ENCODE measurements at regions not wholly inside any gene's neighbourhood (a gene's known extent, or its start where the extent isn't known, plus 50 kb on each side); places are given as distances from the start of the nearest gene placed in this dataset.
"Not testable (repeated sequence)": the region's sequence is repeated elsewhere in the genome, so short reads cannot be mapped to it uniquely, and the experiment has no call there.

GRCh38 chr6:140011537-140011936 is 637.1 kb upstream of the CITED2 start:
- H3K4me3 ChIP-seq (ENCODE audit: low read depth in 1 of 5, low read length in 5 of 5) = no peak overlapping the region
- peaks cover 0 to 4% (median 0%) of the 10 kb centered on the region in 5 donors for H3K4me1 ChIP-seq (ENCODE audit: control insufficient read depth in 5 of 5, insufficient read depth in 5 of 5, low read length in 5 of 5)
- no peaks in the 10 kb centered on the region for H3K9me3 ChIP-seq (ENCODE audit: control insufficient read depth in 5 of 5, low read length in 5 of 5)
- H3K27ac ChIP-seq (ENCODE audit: low read depth, low read length) = no peak overlapping the region
- H3K27me3 ChIP-seq (ENCODE audit: control insufficient read depth in 5 of 5, insufficient read depth in 4 of 5, low read length in 5 of 5) = no peaks in the 10 kb centered on the region
- no peaks in the 10 kb centered on the region for H3K36me3 ChIP-seq (ENCODE audit: control insufficient read depth in 5 of 5, insufficient read depth in 5 of 5, low read length in 5 of 5)
- no peak overlapping the region for H3K9ac ChIP-seq (ENCODE audit: low read length in 5 of 5)

GRCh38 chr6:140009286-140009685 is 634.8 kb upstream of the CITED2 start:
- Histone ChIP-seq H3K9me3 (ENCODE audit: control insufficient read depth in 5 of 5, low read length in 5 of 5) (no peaks in the 10 kb centered on the region), H3K4me1 (ENCODE audit: control insufficient read depth in 5 of 5, insufficient read depth in 5 of 5, low read length in 5 of 5) (peaks cover 0 to 4% (median 0%) of the 10 kb centered on the region in 5 donors), H3K27ac (ENCODE audit: low read depth, low read length) (no peak overlapping the region), H3K27me3 (ENCODE audit: control insufficient read depth in 5 of 5, insufficient read depth in 4 of 5, low read length in 5 of 5) (no peaks in the 10 kb centered on the region), H3K4me3 (ENCODE audit: low read depth in 1 of 5, low read length in 5 of 5) (no peak overlapping the region), H3K36me3 (ENCODE audit: control insufficient read depth in 5 of 5, insufficient read depth in 5 of 5, low read length in 5 of 5) (no peaks in the 10 kb centered on the region), H3K9ac (ENCODE audit: low read length in 5 of 5) (no peak overlapping the region)

- H3K4me1 ChIP-seq (ENCODE audit: control insufficient read depth in 5 of 5, insufficient read depth in 5 of 5, low read length in 5 of 5) = peaks cover 0 to 4% (median 0%) of the 10 kb centered on the region in 5 donors
- H3K27me3 ChIP-seq (ENCODE audit: control insufficient read depth in 5 of 5, insufficient read depth in 4 of 5, low read length in 5 of 5) = no peaks in the 10 kb centered on the region
- no peaks in the 10 kb centered on the region for H3K36me3 ChIP-seq (ENCODE audit: control insufficient read depth in 5 of 5, insufficient read depth in 5 of 5, low read length in 5 of 5)
- no peak overlapping the region for H3K4me3 ChIP-seq (ENCODE audit: low read depth in 1 of 5, low read length in 5 of 5)
- no peak overlapping the region for H3K27ac ChIP-seq (ENCODE audit: low read depth, low read length)
- no peaks in the 10 kb centered on the region for H3K9me3 ChIP-seq (ENCODE audit: control insufficient read depth in 5 of 5, low read length in 5 of 5)
- no peak overlapping the region for H3K9ac ChIP-seq (ENCODE audit: low read length in 5 of 5)
These were observed 633.1 kb upstream of the CITED2 start for GRCh38 chr6:140007525-140007924.

GRCh38 chr6:140003217-140003616 is 628.8 kb upstream of the CITED2 start:
- Histone ChIP-seq H3K27ac (ENCODE audit: low read depth, low read length) (no peak overlapping the region), H3K36me3 (ENCODE audit: control insufficient read depth in 5 of 5, insufficient read depth in 5 of 5, low read length in 5 of 5) (no peaks in the 10 kb centered on the region), H3K9me3 (ENCODE audit: control insufficient read depth in 5 of 5, low read length in 5 of 5) (no peaks in the 10 kb centered on the region), H3K9ac (ENCODE audit: low read length in 5 of 5) (no peak overlapping the region), H3K4me1 (ENCODE audit: control insufficient read depth in 5 of 5, insufficient read depth in 5 of 5, low read length in 5 of 5) (peaks cover 0 to 17% (median 4%) of the 10 kb centered on the region in 5 donors), H3K27me3 (ENCODE audit: control insufficient read depth in 5 of 5, insufficient read depth in 4 of 5, low read length in 5 of 5) (no peaks in the 10 kb centered on the region), H3K4me3 (ENCODE audit: low read depth in 1 of 5, low read length in 5 of 5) (no peak overlapping the region)

- peaks cover 0 to 17% (median 4%) of the 10 kb centered on the region in 5 donors for H3K4me1 ChIP-seq (ENCODE audit: control insufficient read depth in 5 of 5, insufficient read depth in 5 of 5, low read length in 5 of 5)
- H3K9ac ChIP-seq (ENCODE audit: low read length in 5 of 5) = no peak overlapping the region
- H3K27me3 ChIP-seq (ENCODE audit: control insufficient read depth in 5 of 5, insufficient read depth in 4 of 5, low read length in 5 of 5) = no peaks in the 10 kb centered on the region
- H3K9me3 ChIP-seq (ENCODE audit: control insufficient read depth in 5 of 5, low read length in 5 of 5) = no peaks in the 10 kb centered on the region
- no peaks in the 10 kb centered on the region for H3K36me3 ChIP-seq (ENCODE audit: control insufficient read depth in 5 of 5, insufficient read depth in 5 of 5, low read length in 5 of 5)
- H3K27ac ChIP-seq (ENCODE audit: low read depth, low read length) = no peak overlapping the region
- H3K4me3 ChIP-seq (ENCODE audit: low read depth in 1 of 5, low read length in 5 of 5) = no peak overlapping the region
These were observed 628.1 kb upstream of the CITED2 start for GRCh38 chr6:140002396-140003022.

GRCh38 chr6:140001821-140002341 is 627.4 kb upstream of the CITED2 start:
- Histone ChIP-seq H3K27ac (ENCODE audit: low read depth, low read length) (no peak overlapping the region), H3K4me1 (ENCODE audit: control insufficient read depth in 5 of 5, insufficient read depth in 5 of 5, low read length in 5 of 5) (peaks cover 0 to 17% (median 4%) of the 10 kb centered on the region in 5 donors), H3K4me3 (ENCODE audit: low read depth in 1 of 5, low read length in 5 of 5) (no peak overlapping the region), H3K27me3 (ENCODE audit: control insufficient read depth in 5 of 5, insufficient read depth in 4 of 5, low read length in 5 of 5) (no peaks in the 10 kb centered on the region), H3K36me3 (ENCODE audit: control insufficient read depth in 5 of 5, insufficient read depth in 5 of 5, low read length in 5 of 5) (no peaks in the 10 kb centered on the region), H3K9me3 (ENCODE audit: control insufficient read depth in 5 of 5, low read length in 5 of 5) (no peaks in the 10 kb centered on the region), H3K9ac (ENCODE audit: low read length in 5 of 5) (no peak overlapping the region)

GRCh38 chr6:140001005-140001404 is 626.6 kb upstream of the CITED2 start:
- Histone ChIP-seq H3K4me1 (ENCODE audit: control insufficient read depth in 5 of 5, insufficient read depth in 5 of 5, low read length in 5 of 5) (peaks cover 0 to 17% (median 4%) of the 10 kb centered on the region in 5 donors), H3K27me3 (ENCODE audit: control insufficient read depth in 5 of 5, insufficient read depth in 4 of 5, low read length in 5 of 5) (no peaks in the 10 kb centered on the region), H3K27ac (ENCODE audit: low read depth, low read length) (no peak overlapping the region), H3K9me3 (ENCODE audit: control insufficient read depth in 5 of 5, low read length in 5 of 5) (no peaks in the 10 kb centered on the region), H3K4me3 (ENCODE audit: low read depth in 1 of 5, low read length in 5 of 5) (no peak overlapping the region), H3K9ac (ENCODE audit: low read length in 5 of 5) (no peak overlapping the region), H3K36me3 (ENCODE audit: control insufficient read depth in 5 of 5, insufficient read depth in 5 of 5, low read length in 5 of 5) (no peaks in the 10 kb centered on the region)

- H3K9me3 ChIP-seq (ENCODE audit: control insufficient read depth in 5 of 5, low read length in 5 of 5); H3K27me3 ChIP-seq (ENCODE audit: control insufficient read depth in 5 of 5, insufficient read depth in 4 of 5, low read length in 5 of 5); H3K4me3 ChIP-seq (ENCODE audit: low read depth in 1 of 5, low read length in 5 of 5); H3K9ac ChIP-seq (ENCODE audit: low read length in 5 of 5); H3K36me3 ChIP-seq (ENCODE audit: control insufficient read depth in 5 of 5, insufficient read depth in 5 of 5, low read length in 5 of 5); H3K27ac ChIP-seq (ENCODE audit: low read depth, low read length): not testable (repeated sequence)
- H3K4me1 ChIP-seq (ENCODE audit: control insufficient read depth in 5 of 5, insufficient read depth in 5 of 5, low read length in 5 of 5) = peaks cover 0 to 17% (median 4%) of the 10 kb centered on the region in 5 donors
These were observed 625.2 kb upstream of the CITED2 start for GRCh38 chr6:139999661-140000060.

GRCh38 chr6:139998478-139998877 is 624.0 kb upstream of the CITED2 start:
- not testable (repeated sequence) for H3K9ac ChIP-seq (ENCODE audit: low read length in 5 of 5); H3K27me3 ChIP-seq (ENCODE audit: control insufficient read depth in 5 of 5, insufficient read depth in 4 of 5, low read length in 5 of 5); H3K27ac ChIP-seq (ENCODE audit: low read depth, low read length); H3K4me3 ChIP-seq (ENCODE audit: low read depth in 1 of 5, low read length in 5 of 5); H3K9me3 ChIP-seq (ENCODE audit: control insufficient read depth in 5 of 5, low read length in 5 of 5); H3K36me3 ChIP-seq (ENCODE audit: control insufficient read depth in 5 of 5, insufficient read depth in 5 of 5, low read length in 5 of 5)
- peaks cover 0 to 17% (median 4%) of the 10 kb centered on the region in 5 donors for H3K4me1 ChIP-seq (ENCODE audit: control insufficient read depth in 5 of 5, insufficient read depth in 5 of 5, low read length in 5 of 5)

GRCh38 chr6:139996253-139996834 is 621.9 kb upstream of the CITED2 start:
- Histone ChIP-seq H3K4me1 (ENCODE audit: control insufficient read depth in 5 of 5, insufficient read depth in 5 of 5, low read length in 5 of 5) (peaks cover 0 to 6% (median 0%) of the 10 kb centered on the region in 5 donors), H3K27ac (ENCODE audit: low read depth, low read length) (no peak overlapping the region), H3K27me3 (ENCODE audit: control insufficient read depth in 5 of 5, insufficient read depth in 4 of 5, low read length in 5 of 5) (no peaks in the 10 kb centered on the region), H3K9ac (ENCODE audit: low read length in 5 of 5) (no peak overlapping the region), H3K9me3 (ENCODE audit: control insufficient read depth in 5 of 5, low read length in 5 of 5) (peaks cover 0 to 3% (median 0%) of the 10 kb centered on the region in 5 donors), H3K36me3 (ENCODE audit: control insufficient read depth in 5 of 5, insufficient read depth in 5 of 5, low read length in 5 of 5) (no peaks in the 10 kb centered on the region), H3K4me3 (ENCODE audit: low read depth in 1 of 5, low read length in 5 of 5) (no peak overlapping the region)
